ENCODE measurements at regions not wholly inside any gene's neighbourhood (a gene's known extent, or its start where the extent isn't known, plus 50 kb on each side); places are given as distances from the start of the nearest gene placed in this dataset.
"Not testable (repeated sequence)": the region's sequence is repeated elsewhere in the genome, so short reads cannot be mapped to it uniquely, and the experiment has no call there.

DNA sequence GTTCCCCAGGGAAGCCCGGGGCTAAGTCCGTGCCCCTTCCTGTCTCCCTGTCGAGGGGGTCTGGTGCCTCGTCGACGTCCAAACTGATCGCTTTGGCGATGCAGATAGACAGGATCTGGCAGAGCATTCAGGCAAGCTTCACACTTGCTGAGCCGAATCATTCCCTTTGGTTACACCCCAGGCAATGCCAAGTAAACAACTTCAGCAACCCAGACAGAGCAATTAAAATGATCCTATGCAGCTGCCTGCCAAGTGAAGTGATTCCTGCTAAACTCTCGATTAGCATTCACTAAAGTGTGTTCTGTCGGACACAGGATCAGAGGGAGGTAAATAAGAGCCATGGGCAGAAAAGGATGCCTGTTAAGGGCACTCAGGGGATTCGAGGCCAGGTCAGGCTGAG is 108.2 kb upstream of the RAB12 start:
- no peak for DNase-seq

DNA sequence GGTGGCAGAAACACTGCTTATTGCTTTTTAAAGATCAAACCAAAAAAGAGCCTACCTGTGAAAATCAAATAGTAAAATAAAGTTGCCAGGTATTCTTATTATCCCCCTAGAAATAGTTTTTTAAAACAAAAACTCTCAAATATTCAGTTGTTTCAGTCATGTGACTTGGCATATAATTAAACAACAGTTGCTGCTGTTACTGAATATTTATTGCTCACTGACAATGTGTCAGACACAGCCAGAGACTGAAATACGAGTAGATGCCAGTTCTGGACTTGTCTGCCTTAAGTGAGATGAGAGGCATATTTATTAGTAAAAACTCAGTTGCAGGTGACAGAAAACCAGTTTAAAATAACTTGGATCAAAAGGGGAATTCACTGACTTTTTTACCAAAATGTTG is 106.0 kb upstream of the RAB12 start:
- no peak for DNase-seq

- DNase-seq: no peak
Measured at GRCh38 chr18:8504424-8504823, 104.8 kb upstream of the RAB12 start.

DNA sequence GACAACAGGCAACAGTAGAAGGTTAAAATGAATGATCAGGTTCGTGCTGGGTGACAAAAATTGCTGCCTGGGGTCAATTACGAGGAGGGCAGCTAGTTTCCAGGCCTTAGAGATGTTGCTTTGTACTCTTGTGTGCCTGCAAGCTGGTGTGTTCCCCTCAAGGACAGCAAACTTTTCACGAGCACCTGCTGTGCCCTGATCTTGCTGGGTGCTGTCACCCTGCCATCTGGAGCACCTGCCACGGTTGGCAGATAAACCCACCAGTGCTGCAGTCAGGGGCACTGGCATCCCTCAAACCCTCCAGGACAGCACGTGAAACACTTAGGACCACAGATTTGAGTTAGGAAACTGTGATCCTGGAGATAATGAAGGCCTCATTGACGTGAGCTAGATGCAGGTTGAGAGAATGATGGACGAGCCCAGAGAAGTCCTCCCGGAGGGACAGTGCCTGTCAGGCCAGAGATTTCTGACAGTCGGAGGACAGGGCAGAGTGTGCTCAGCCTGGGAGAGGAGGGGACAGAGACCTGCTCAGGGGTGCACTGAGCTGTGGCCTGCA is 104.3 kb upstream of the RAB12 start:
- no peak for DNase-seq

GRCh38 chr18:8506251-8507049 is 102.8 kb upstream of the RAB12 start:
- DNase-seq: no peak

GRCh38 chr18:8507361-8507760 is 101.9 kb upstream of the RAB12 start:
- DNase-seq: peak; percentile 31

- DNase-seq: no peak
Measured at GRCh38 chr18:8507915-8508705, 101.1 kb upstream of the RAB12 start.

DNA sequence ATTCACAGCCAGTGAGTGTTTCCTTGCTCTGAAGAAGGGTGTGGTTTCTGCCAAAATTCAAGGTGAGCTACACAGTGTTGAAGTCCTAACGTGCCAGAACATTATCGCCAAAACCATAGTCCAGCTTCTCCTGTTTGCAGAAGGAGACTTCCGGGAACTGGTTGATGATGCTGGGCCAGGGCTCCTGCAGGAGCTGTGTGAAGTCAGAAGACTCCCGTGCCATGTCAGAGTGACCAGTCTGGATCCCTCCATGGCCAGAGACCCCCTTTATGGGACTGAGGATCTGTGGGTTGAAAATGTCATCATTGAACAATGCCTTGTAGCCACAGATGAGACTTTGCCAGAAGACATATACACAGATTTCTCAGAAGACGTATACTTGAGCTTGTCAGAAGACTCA is 96.0 kb upstream of the RAB12 start:
- DNase-seq: no peak

- no peak for DNase-seq
Measured at GRCh38 chr18:8514409-8514808, 94.8 kb upstream of the RAB12 start.

DNA sequence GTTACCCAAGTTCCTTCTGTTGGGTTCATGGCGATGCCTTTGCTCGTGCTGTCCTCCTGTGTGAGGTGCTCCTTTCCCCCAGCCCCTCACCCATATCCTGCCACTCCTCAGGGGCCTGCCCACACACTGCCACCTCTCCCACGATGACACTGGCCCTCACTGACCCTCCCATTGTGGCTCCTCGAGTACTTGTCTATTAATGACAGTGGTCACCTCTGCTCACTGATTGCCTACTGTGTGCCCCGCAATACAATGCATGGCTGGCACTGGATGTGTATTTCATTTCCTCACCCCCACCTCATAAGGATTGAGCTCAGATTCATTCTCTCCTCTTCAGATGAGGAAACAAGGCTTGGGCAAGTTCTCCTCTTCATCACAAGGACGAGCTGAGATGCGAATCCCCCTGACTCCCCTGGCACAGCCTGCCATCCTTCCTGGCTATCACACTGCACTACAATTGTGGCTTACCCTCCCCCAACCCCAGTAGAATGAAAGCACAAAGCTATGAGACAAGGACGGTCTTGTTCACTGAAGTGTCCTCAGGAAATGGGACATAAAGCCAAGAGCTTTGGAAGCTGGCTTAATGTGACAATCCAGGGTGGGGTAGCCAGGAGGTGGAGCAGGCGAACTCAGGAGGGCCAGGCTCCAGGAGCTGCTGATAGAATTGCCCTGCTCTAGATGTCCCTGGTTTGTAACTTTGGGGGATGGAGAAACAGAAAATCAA is 93.9 kb upstream of the RAB12 start:
- no peak for DNase-seq

DNA sequence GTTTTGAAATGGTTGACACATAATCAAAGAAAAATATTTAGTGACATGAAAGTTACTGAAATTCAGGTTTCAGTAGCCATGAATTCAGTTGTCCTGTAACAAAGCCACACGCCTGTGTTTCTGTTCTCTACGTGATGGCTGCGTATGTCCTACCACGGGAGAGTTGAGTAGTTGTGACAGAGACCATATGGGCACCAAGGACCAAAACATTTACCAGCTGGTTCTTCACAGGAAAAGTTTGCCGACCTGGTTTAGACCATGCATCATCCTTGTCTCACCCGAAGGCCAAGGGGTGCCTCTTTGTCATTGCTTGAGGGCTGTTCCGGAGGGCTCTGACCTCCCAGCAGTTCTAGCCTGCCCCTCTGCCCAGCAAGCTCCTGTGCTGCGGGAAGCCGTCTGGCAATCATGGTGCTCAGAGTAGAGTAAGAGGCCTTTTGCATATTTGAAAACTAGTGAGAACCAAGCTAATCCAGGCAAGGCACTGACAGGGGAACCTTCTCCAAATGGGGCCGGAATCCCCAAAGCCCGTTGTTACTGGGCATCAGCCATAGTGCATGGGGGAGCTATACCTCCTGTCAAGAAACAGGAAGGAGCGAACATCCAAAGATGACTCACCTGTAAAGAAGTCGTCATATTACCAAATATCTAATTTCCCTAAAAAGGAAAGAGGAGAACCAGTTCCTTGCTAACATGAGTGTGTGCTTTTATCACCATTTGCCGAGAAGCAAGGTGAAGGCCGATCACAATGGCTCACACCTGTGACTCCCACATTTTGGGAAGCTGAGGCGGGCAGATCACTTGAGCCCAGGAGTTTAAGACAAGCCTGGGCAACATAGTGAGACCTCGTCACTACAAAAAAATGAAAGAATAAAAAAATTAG is 92.6 kb upstream of the RAB12 start:
- no peak for DNase-seq

GRCh38 chr18:8517276-8517675 is 92.0 kb upstream of the RAB12 start:
- no peak for DNase-seq

- DNase-seq: no peak
Measured at GRCh38 chr18:8519102-8519501, 90.1 kb upstream of the RAB12 start.

DNA sequence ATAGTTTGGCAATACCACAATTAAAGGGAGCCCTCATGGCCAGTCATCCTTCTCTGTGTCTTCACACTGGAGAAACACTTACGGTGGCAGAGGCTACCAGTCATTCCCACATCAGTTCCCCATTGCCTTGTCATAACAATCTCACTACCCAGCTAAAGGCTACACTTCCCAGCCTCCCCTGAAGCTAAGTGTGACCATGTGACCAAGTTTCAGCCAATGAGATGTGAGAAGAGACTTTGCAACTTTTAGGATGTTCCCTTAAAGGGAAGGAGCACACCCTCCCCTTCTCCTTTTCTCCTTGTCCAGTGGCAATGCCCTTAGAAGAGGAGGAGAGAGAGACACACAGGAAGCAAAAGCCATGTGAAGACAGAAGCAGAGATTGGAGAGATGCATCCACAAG is 89.0 kb upstream of the RAB12 start:
- no peak for DNase-seq

DNA sequence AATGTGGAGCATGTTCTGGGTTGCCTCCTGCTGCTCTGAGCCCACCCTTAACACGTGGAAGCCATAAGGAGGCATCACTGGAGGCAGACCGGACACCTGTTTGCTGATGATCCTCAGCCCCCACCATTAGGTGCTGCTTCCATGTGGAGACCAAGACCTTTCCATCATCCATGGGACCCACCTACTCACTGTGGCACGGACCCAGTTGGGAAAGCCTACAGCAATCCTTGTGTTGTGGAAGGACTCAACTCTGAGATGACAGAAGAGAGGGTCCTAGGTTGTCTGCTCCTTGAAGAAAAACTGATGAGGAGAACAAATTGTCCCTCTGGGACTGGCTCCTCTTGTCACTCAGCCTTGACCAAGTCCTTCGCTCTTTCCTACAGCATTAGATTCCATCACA is 86.5 kb upstream of the RAB12 start:
- DNase-seq: no peak

- DNase-seq: peak; percentile 34
Measured at GRCh38 chr18:8525692-8526091, 83.5 kb upstream of the RAB12 start.

GRCh38 chr18:8526332-8526731 is 82.9 kb upstream of the RAB12 start:
- DNase-seq: peak; percentile 8

DNA sequence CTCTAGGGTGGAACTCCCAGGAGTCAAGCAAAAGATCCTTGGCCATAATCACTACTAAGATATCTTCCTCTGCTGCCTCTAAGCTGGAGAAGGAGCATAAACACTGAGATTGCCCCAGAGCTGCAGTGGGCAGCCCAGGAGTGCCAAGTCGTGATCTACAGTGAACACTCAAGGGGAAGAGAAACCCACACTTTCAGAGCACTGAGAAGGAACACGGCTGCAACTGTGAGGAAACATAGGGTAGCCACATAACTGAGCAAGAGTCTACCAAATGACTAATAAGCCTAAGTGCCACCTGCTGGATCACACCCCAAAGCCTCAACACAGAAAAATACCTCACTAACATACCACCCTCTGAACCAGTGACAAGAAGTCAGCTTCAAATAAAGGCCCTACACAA is 79.6 kb upstream of the RAB12 start:
- no peak for DNase-seq

- DNase-seq: not testable (repeated sequence)
Measured at GRCh38 chr18:8531084-8531483, 78.2 kb upstream of the RAB12 start.

DNA sequence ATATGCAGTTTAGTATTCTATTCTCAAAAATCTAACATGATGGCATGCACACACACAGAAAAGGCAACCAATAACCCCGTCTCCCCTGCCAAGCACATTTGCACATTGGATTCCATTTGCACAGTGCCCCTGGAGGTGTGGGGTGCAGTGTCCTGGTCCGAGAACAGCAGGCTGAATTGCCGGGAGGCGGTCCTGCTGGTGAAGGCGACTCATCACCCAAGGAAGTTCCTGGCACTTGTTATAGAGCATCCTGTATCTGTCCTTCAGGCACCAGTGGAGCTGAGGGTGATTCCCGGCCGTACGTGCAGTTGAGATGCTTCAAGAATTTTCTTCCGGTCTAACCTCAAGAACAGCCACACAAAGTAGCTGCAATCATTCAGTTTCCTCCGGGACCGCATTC is 73.0 kb upstream of the RAB12 start:
- DNase-seq: no peak

- DNase-seq: no peak
Measured at GRCh38 chr18:8536922-8537321, 72.3 kb upstream of the RAB12 start.

DNA sequence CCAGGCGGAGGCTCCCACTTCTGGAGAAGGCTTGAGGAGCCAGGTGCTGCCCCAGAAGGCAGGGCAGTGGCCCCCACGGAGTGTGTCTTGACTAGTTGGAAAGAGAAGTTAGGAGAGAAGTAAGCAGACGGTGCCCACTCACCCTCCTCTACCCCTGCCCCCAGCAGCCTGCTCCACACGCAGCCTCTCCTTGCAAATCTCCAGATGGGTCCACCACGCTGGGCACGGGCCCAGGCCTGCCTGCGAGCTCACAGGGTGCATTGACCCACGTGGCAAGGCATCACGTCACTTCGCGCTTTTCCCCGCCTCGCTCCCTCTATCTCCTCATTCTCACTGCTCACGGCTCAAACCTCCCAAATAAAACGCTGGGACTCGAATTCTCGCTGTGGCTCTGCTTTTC is 71.8 kb upstream of the RAB12 start:
- no peak for DNase-seq

Data from hematopoietic multipotent progenitor cell treated with erythropoietin and hydrocortisone succinate and interleukin-3 and kit ligand, for 6 days (in vitro differentiated cells).